HPDE6-E6E7 (cell line): ENCODE measurements at regions not wholly inside any gene's neighbourhood (a gene's known extent, or its start where the extent isn't known, plus 50 kb on each side); places are given as distances from the start of the nearest gene placed in this dataset.
A peak's percentile ranks its signal among the peaks of the same experiment; 100 is the strongest.

Source experiments
- DNase-seq: peaks from one replicate; pipeline ENCODE4 v3.0.0; 2011; ENCODE audit warnings: missing footprints; ENCODE audit errors: extremely low spot score

GRCh38 chr2:223386189-223386588 lies 216.0 kb downstream of the SCG2 start:
- DNase-seq, result no peak

- DNase-seq, result no peak
These were observed 215.2 kb downstream of the SCG2 start for GRCh38 chr2:223386984-223387383.

- DNase-seq, result no peak
These were observed 212.5 kb downstream of the SCG2 start for GRCh38 chr2:223389624-223390023.

GRCh38 chr2:223396993-223397392 lies 205.2 kb downstream of the SCG2 start:
- no peak for DNase-seq

- no peak for DNase-seq
These were observed 202.7 kb downstream of the SCG2 start for GRCh38 chr2:223399357-223399957.

GRCh38 chr2:223404616-223405015 lies 197.5 kb downstream of the SCG2 start:
- no peak for DNase-seq

- DNase-seq, result no peak
These were observed 187.5 kb downstream of the SCG2 start for GRCh38 chr2:223414646-223415045.

GRCh38 chr2:223415071-223415470 lies 187.1 kb downstream of the SCG2 start:
- no peak for DNase-seq

- no peak for DNase-seq
These were observed 185.1 kb downstream of the SCG2 start for GRCh38 chr2:223416815-223417610.

GRCh38 chr2:223418131-223418530 lies 184.0 kb downstream of the SCG2 start:
- no peak for DNase-seq

GRCh38 chr2:223418604-223419199 lies 183.5 kb downstream of the SCG2 start:
- no peak for DNase-seq

- DNase-seq, result no peak
These were observed 182.1 kb downstream of the SCG2 start for GRCh38 chr2:223420048-223420447.

- DNase-seq, result no peak
These were observed 170.7 kb downstream of the SCG2 start for GRCh38 chr2:223431479-223431878.

GRCh38 chr2:223433461-223433860 lies 168.7 kb downstream of the SCG2 start:
- no peak for DNase-seq

- DNase-seq, result no peak
These were observed 164.4 kb downstream of the SCG2 start for GRCh38 chr2:223437788-223438187.

GRCh38 chr2:223439184-223439583 lies 163.0 kb downstream of the SCG2 start:
- no peak for DNase-seq

- DNase-seq, result no peak
These were observed 162.4 kb downstream of the SCG2 start for GRCh38 chr2:223439786-223440185.

GRCh38 chr2:223442847-223443246 lies 159.3 kb downstream of the SCG2 start:
- DNase-seq, result no peak

- DNase-seq, result no peak
These were observed 151.9 kb downstream of the SCG2 start for GRCh38 chr2:223450246-223450645.

GRCh38 chr2:223457301-223457700 lies 144.9 kb downstream of the SCG2 start:
- no peak for DNase-seq

GRCh38 chr2:223459328-223459939 lies 142.7 kb downstream of the SCG2 start:
- DNase-seq, result no peak

GRCh38 chr2:223460209-223460608 lies 142.0 kb downstream of the SCG2 start:
- DNase-seq, result no peak

GRCh38 chr2:223460774-223461211 lies 141.4 kb downstream of the SCG2 start:
- peak; percentile 25 for DNase-seq
